ENCODE measurements at regions not wholly inside any gene's neighbourhood (a gene's known extent, or its start where the extent isn't known, plus 50 kb on each side); places are given as distances from the start of the nearest gene placed in this dataset.

- no peaks in the 10 kb centered on the region for H3K9me1 ChIP-seq (replicated peaks; ENCODE audit: control insufficient read depth, extremely low read depth, insufficient read depth, low read length)
- POLR2A ChIA-PET = no interaction called here
- no TSS peak for BruUV-seq (replicated peaks)
- dilution Hi-C loops (cut with MboI; ENCODE audit: extremely low pct_ligation_motif_present, low sequenced_read_pairs) (no loop called here), intact Hi-C loops (cut with micrococcal nuclease) (no loop called here)
- H3K9me3 ChIP-seq (replicated peaks; ENCODE audit: control insufficient read depth, insufficient read depth, low read length) = no peaks in the 10 kb centered on the region
- H4K20me1 ChIP-seq (replicated peaks; ENCODE audit: control insufficient read depth, extremely low read depth, insufficient read depth, low read length) = no peaks in the 10 kb centered on the region
- TF ChIP-seq FOS (IDR thresholded peaks at IDR 0.05; ENCODE audit: borderline replicate concordance, insufficient read depth, low read length) = no peak
- no peak for TF ChIP-seq POLR2AphosphoS5 (IDR thresholded peaks at IDR 0.05; ENCODE audit: insufficient read depth, low read depth, low read length)
- no peak for TF ChIP-seq CTCF (IDR thresholded peaks at IDR 0.05; ENCODE audit: extremely low read depth in 1 of 2, insufficient read depth in 1 of 2, low read depth in 1 of 2, low read length in 2 of 2)
- TF ChIP-seq POLR2A (IDR thresholded peaks at IDR 0.05; ENCODE audit: low read depth, low read length) = no peak
- no peak for TF ChIP-seq GATA2 (IDR thresholded peaks at IDR 0.05; ENCODE audit: insufficient read depth, insufficient read length, low read depth, low read length)
- no peak for TF ChIP-seq MYC (IDR thresholded peaks at IDR 0.05; ENCODE audit: low read depth, low read length)
- TF ChIP-seq JUN (IDR thresholded peaks at IDR 0.05; ENCODE audit: borderline replicate concordance, insufficient read depth, insufficient read length, low read depth) = no peak
- no peak for TF ChIP-seq EZH2 (IDR thresholded peaks at IDR 0.05; ENCODE audit: borderline replicate concordance, low read depth, low read length, severe bottlenecking)
- DNase-seq (ENCODE audit: low read depth, low spot score) (no peak), FAIRE-seq (no peak)
- H3K79me2 ChIP-seq (ENCODE audit: control insufficient read depth, insufficient read depth, low read length) = no peaks in the 10 kb centered on the region
- H3K27ac ChIP-seq (ENCODE audit: insufficient read depth, low read depth, low read length) = no peak overlapping the region
- no peak overlapping the region for H3K4me3 ChIP-seq (replicated peaks in 1 of 3; ENCODE audit: insufficient read depth in 1 of 3, low read depth in 1 of 3, low read length in 3 of 3)
- no peak overlapping the region for H2AFZ ChIP-seq (ENCODE audit: low read depth, low read length)
- no peaks in the 10 kb centered on the region for H3K36me3 ChIP-seq (ENCODE audit: control insufficient read depth in 2 of 2, extremely low read depth in 1 of 2, insufficient read depth in 2 of 2, low read length in 2 of 2)
- no peaks in the 10 kb centered on the region for H3K4me1 ChIP-seq (ENCODE audit: control insufficient read depth, extremely low read depth, insufficient read depth, low read length)
- CTCF ChIA-PET = interaction anchor here (0.9 kb wide), 1 partner anchor 9 kb away, joined by 4 read pairs; no protein-coding TSS in a partner anchor
- no peaks in the 10 kb centered on the region for H3K27me3 ChIP-seq (ENCODE audit: control insufficient read depth in 2 of 2, insufficient read depth in 2 of 2, low read length in 2 of 2)
- no peak overlapping the region for H3K9ac ChIP-seq (replicated peaks; ENCODE audit: extremely low read depth, insufficient read depth, low read length)
- no peak overlapping the region for H3K4me2 ChIP-seq (ENCODE audit: insufficient read depth, low read length)
These were observed 153.5 kb downstream of the MAT2B start for GRCh38 chr5:163658702-163659567.

All from endothelial cell of umbilical vein (primary cell).